ENCODE measurements at regions not wholly inside any gene's neighbourhood (a gene's known extent, or its start where the extent isn't known, plus 50 kb on each side); places are given as distances from the start of the nearest gene placed in this dataset.

GRCh38 chr2:203813684-203814083, 53.9 kb upstream of the CTLA4 start:
- ATAC-seq: no peak

- ATAC-seq: peak; percentile 71
These were observed 52.7 kb upstream of the CTLA4 start for GRCh38 chr2:203814661-203815540.

- ATAC-seq: no peak
These were observed 52.1 kb upstream of the CTLA4 start for GRCh38 chr2:203815541-203815898.

GRCh38 chr2:203817147-203817546, 50.4 kb upstream of the CTLA4 start:
- ATAC-seq: no peak

All from esophagus mucosa (tissue), 1 donor.